Loucy (cell line): ENCODE measurements at regions not wholly inside any gene's neighbourhood (a gene's known extent, or its start where the extent isn't known, plus 50 kb on each side); places are given as distances from the start of the nearest gene placed in this dataset.

Experiments used
- H2AFZ ChIP-seq: fragments of 200-600 bp; sonication (generic); 2 replicates; pipeline ENCODE4 v1.6.0; 2016; ENCODE audit warnings: antibody characterized with exemption, mild to moderate bottlenecking, low read length, moderate library complexity
- H3F3A ChIP-seq: fragments of 200-600 bp; 2 replicates; pipeline ENCODE4 v1.6.0; 2016; ENCODE audit warnings: antibody characterized with exemption, low read depth, mild to moderate bottlenecking
- H3K27me3 ChIP-seq: fragments of 200-600 bp; sonication (generic); 2 replicates; pipeline ENCODE4 v1.6.1; 2014; ENCODE audit warnings: low read length, mild to moderate bottlenecking; ENCODE audit not compliant: insufficient read depth, poor library complexity, severe bottlenecking
- H3K36me3 ChIP-seq: fragments of 200-600 bp; sonication (generic); 2 replicates; pipeline ENCODE4 v1.6.1; 2016; ENCODE audit warnings: low read length; ENCODE audit not compliant: insufficient read depth
- H3K4me1 ChIP-seq: fragments of 200-600 bp; sonication (generic); 2 replicates; pipeline ENCODE4 v1.5.1; 2014; ENCODE audit warnings: low read length, mild to moderate bottlenecking; ENCODE audit not compliant: insufficient read depth, poor library complexity, severe bottlenecking
- H3K4me2 ChIP-seq: fragments of 200-600 bp; sonication (generic); 2 replicates; pipeline ENCODE4 v1.6.0; 2014; ENCODE audit warnings: antibody characterized with exemption, low read length, low read depth, mild to moderate bottlenecking; ENCODE audit not compliant: poor library complexity, severe bottlenecking
- H3K4me3 ChIP-seq: fragments of 200-600 bp; sonication (generic); 2 replicates; pipeline ENCODE4 v1.5.1; 2014; ENCODE audit warnings: low read length, mild to moderate bottlenecking, mixed read lengths; ENCODE audit not compliant: poor library complexity, severe bottlenecking
- H3K79me2 ChIP-seq: fragments of 200-600 bp; sonication (generic); 2 replicates; pipeline ENCODE4 v1.6.1; 2014; ENCODE audit warnings: low read length; ENCODE audit not compliant: insufficient read depth
- H3K9ac ChIP-seq: fragments of 200-600 bp; sonication (generic); 2 replicates; pipeline ENCODE4 v1.6.0; 2014; ENCODE audit warnings: mild to moderate bottlenecking, low read depth, low read length, moderate library complexity; ENCODE audit not compliant: poor library complexity, severe bottlenecking
- H3K9me2 ChIP-seq: fragments of 200-600 bp; sonication (generic); replicated peaks from 2 replicates; pipeline ENCODE4 v1.6.1; 2016; ENCODE audit warnings: low read depth, low read length, mixed read lengths
- H3K9me3 ChIP-seq: fragments of 200-600 bp; sonication (generic); 2 replicates; pipeline ENCODE4 v1.6.1; 2014; ENCODE audit warnings: mild to moderate bottlenecking, antibody characterized with exemption, low read length, low read depth; ENCODE audit not compliant: insufficient read depth
- H4K20me1 ChIP-seq: fragments of 200-600 bp; sonication (generic); 2 replicates; pipeline ENCODE4 v1.6.0; 2014; ENCODE audit warnings: antibody characterized with exemption, low read length, mild to moderate bottlenecking; ENCODE audit not compliant: insufficient read depth, poor library complexity, severe bottlenecking
- EZH2phosphoT487 ChIP-seq: fragments of 200-600 bp; IDR thresholded peaks from 2 replicates; pipeline ENCODE4 v1.6.1; 2018; ENCODE audit warnings: antibody characterized with exemption, mild to moderate bottlenecking, moderate library complexity, borderline replicate concordance
- TF ChIP-seq, protein P1 (sequence below): fragments of 200-600 bp; sonication (generic); conservative IDR thresholded peaks from 2 replicates; pipeline ENCODE4 v1.5.1; 2014; ENCODE audit warnings: mild to moderate bottlenecking, antibody characterized with exemption, low read length

DNA sequence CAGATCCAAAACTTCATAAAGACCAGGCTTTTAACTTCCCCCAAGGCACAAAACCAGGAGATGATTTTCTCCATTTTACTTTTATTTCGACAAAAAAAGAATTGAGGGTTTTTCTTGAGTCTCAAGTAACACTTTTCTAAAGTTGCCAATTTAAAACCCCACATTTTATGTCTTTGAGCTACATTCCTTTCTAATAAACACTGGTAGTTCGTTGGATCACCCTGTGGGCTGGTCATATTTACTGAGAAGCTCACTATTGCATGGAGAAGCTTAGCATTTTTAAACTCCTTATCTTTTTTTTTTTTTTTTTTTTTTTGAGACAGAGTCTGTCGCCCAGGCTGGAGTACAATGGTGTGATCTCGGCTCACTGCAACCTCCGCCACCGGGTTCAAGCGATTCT, 255.1 kb upstream of the TPM1 start:
- Histone ChIP-seq H3K4me1 (no peaks in the 10 kb centered on the region), H4K20me1 (no peaks in the 10 kb centered on the region), H2AFZ (no peak overlapping the region), H3K4me3 (no peak overlapping the region), H3K9ac (no peak overlapping the region), H3F3A (no peaks in the 10 kb centered on the region), H3K79me2 (no peaks in the 10 kb centered on the region), H3K36me3 (no peaks in the 10 kb centered on the region), H3K27me3 (no peaks in the 10 kb centered on the region), H3K9me3 (no peaks in the 10 kb centered on the region), H3K4me2 (no peak overlapping the region), H3K9me2 (no peaks in the 10 kb centered on the region)
- TF ChIP-seq, protein P1, sequence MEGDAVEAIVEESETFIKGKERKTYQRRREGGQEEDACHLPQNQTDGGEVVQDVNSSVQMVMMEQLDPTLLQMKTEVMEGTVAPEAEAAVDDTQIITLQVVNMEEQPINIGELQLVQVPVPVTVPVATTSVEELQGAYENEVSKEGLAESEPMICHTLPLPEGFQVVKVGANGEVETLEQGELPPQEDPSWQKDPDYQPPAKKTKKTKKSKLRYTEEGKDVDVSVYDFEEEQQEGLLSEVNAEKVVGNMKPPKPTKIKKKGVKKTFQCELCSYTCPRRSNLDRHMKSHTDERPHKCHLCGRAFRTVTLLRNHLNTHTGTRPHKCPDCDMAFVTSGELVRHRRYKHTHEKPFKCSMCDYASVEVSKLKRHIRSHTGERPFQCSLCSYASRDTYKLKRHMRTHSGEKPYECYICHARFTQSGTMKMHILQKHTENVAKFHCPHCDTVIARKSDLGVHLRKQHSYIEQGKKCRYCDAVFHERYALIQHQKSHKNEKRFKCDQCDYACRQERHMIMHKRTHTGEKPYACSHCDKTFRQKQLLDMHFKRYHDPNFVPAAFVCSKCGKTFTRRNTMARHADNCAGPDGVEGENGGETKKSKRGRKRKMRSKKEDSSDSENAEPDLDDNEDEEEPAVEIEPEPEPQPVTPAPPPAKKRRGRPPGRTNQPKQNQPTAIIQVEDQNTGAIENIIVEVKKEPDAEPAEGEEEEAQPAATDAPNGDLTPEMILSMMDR: no peak

DNA sequence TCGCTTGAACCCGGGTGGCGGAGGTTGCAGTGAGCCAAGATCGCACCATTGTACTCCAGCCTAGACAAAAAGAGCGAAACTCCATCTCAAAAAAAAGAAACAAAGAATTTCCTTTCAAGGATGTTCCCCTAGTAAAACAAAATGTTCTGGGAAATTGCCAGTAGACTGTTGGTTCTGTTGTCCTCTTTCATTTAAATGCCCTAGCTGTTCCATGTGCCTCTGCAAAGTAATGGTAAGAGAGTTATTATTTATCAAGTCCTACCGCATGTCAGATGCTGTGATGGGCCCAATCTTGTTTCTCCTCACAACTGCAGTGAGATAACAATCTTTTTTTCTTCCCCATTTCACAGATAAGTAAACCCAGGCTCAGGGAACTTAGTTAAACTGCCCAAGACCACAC, 254.3 kb upstream of the TPM1 start:
- no peaks in the 10 kb centered on the region for H3K4me1 ChIP-seq
- no peak overlapping the region for H3K4me2 ChIP-seq
- no peak overlapping the region for H3K9ac ChIP-seq
- H3K36me3 ChIP-seq: no peaks in the 10 kb centered on the region
- H3K9me2 ChIP-seq: no peaks in the 10 kb centered on the region
- no peak overlapping the region for H2AFZ ChIP-seq
- TF ChIP-seq, protein P1: no peak
- no peak for TF ChIP-seq EZH2phosphoT487
- H3K79me2 ChIP-seq: no peaks in the 10 kb centered on the region
- no peaks in the 10 kb centered on the region for H4K20me1 ChIP-seq
- no peak overlapping the region for H3K4me3 ChIP-seq
- H3K27me3 ChIP-seq: no peaks in the 10 kb centered on the region
- H3F3A ChIP-seq: no peaks in the 10 kb centered on the region
- H3K9me3 ChIP-seq: no peaks in the 10 kb centered on the region

DNA sequence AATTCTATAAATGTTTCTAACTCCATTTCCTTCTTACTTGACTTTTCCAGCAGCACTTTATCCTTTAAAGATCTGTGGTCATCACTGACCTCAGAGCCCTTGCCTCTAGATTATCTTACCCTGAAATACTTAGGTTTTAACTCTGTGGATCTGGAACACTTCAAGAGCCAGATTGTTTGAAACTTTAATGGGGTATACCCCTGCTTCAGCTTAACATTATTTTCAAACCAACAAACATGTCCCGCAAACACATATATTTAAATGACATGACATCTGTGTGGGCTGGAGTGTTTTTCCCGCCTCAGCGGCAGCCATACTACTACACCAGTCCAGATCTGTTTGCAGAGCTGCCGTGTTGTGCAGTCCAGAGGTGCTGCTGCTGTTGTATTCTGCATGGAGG, 252.0 kb upstream of the TPM1 start:
- Histone ChIP-seq H3K4me3 (no peak overlapping the region), H3K4me1 (no peaks in the 10 kb centered on the region), H3K9me2 (no peaks in the 10 kb centered on the region), H3K79me2 (no peaks in the 10 kb centered on the region), H3K9me3 (no peaks in the 10 kb centered on the region), H4K20me1 (no peaks in the 10 kb centered on the region), H3K27me3 (no peaks in the 10 kb centered on the region), H3K9ac (no peak overlapping the region), H3K36me3 (no peaks in the 10 kb centered on the region), H2AFZ (no peak overlapping the region), H3K4me2 (no peak overlapping the region), H3F3A (no peaks in the 10 kb centered on the region)
- TF ChIP-seq, protein P1: no peak
- TF ChIP-seq EZH2phosphoT487: no peak
